HG02642 (cell line): ENCODE measurements at regions not wholly inside any gene's neighbourhood (a gene's known extent, or its start where the extent isn't known, plus 50 kb on each side); places are given as distances from the start of the nearest gene placed in this dataset.
"Not testable (repeated sequence)": the region's sequence is repeated elsewhere in the genome, so short reads cannot be mapped to it uniquely, and the experiment has no call there.

Experiments
- ATAC-seq: cut with Tn5 transposase; IDR thresholded peaks from one replicate; pipeline ENCODE4 v1.9.1; 2021; ENCODE audit warnings: mild to moderate bottlenecking; ENCODE audit not compliant: unreplicated experiment, poor library complexity

DNA sequence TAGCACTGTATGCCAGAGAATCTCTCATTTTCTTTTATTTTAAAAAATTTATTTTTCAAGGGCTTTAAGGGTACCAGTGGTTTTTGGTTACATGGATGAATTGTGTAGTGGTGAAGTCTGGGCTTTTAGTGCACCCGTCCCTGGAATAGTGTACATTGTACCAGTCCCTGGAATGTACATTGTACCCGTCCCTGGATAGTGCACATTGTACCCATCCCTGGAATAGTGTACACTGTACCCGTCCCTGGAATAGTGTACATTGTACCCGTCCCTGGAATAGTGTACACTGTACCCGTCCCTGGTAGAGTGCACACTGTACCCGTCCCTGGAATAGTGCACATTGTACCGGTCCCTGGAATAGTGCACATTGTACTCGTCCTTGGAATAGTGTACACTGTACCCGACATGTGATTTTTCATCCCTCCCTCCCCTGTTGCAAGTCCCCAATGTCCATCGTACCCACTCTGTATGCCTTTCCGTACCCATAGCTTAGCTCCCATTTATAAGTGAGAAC is 56.1 kb upstream of the HELT start:
- no peak for ATAC-seq

DNA sequence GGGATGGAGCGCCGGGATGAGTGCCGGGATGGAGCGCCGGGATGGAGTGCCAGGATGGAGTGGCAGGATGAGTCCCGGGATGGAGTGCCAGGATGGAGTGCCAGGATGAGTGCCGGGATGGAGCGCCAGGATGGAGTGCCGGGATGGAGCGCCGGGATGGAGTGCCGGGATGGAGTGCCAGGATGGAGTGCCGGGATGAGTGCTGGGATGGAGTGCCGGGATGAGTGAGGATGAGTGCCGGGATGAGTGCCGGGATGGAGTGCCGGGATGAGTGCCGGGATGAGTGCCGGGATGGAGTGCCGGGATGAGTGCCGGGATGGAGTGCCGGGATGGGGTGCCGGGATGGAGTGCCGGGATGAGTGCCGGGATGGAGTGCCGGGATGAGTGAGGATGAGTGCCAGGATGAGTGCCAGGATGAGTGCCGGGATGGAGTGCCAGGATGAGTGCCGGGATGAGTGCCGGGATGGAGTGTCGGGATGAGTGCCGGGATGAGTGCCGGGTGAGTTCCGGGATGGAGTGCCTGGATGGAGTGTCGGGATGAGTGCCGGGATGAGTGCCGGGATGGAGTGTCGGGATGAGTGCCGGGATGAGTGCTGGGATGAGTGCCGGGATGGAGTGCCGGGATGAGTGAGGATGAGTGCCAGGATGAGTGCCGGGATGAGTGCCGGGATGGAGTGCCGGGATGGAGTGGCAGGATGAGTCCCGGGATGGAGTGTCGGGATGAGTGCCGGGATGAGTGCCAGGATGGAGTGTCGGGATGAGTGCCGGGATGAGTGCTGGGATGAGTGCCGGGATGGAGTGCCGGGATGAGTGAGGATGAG is 52.9 kb upstream of the HELT start:
- not testable (repeated sequence) for ATAC-seq

DNA sequence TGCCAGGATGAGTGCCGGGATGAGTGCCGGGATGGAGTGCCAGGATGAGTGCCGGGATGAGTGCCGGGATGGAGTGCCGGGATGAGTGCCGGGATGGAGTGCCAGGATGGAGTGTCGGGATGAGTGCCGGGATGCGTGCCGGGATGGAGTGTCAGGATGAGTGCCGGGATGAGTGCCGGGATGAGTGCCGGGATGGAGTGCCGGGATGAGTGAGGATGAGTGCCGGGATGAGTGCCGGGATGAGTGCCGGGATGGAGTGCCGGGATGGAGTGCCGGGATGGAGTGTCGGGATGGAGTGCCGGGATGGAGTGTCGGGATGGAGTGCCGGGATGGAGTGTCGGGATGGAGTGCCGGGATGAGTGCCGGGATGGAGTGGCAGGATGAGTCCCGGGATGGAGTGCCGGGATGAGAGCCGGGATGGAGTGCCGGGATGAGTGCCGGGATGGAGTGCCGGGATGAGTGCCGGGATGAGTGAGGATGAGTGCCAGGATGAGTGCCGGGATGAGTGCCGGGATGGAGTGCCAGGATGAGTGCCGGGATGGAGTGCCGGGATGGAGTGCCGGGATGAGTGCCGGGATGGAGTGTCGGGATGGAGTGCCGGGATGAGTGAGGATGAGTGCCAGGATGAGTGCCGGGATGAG is 52.1 kb upstream of the HELT start:
- ATAC-seq: not testable (repeated sequence)

DNA sequence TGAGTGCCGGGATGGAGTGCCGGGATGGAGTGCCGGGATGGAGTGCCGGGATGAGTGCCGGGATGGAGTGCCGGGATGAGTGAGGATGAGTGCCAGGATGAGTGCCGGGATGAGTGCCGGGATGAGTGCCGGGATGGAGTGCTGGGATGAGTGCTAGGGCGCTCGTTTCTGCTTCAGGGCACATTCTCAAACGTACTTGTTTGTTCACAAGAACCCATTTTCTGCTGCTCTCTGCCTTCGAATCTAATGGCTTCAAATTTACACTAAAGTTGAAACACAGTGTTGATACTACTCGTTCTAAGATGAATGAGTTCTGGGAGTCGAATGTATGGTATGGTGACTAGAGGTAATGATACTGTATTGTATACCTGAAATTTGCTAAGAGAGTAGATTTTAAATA is 50.6 kb upstream of the HELT start:
- not testable (repeated sequence) for ATAC-seq

DNA sequence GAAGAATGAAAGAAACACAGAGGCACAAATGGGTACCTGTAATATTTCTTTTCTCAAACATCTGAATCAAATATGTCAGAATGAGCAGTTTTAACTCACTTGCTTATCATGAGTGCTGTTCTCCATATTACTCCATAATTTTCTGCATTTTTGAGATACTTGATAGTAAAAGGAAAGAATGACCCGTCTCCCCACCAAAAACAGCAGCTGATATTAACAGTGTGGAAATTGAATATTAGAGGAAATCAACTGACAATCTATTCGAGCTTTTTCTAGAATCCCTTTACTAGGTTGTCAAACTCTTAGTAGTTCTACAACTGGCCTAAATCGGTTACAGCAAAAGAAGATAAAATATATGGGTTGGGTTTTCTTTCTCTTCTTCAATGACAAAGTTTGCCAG is 49.9 kb upstream of the HELT start:
- no peak for ATAC-seq
